Islet of Langerhans (tissue), 1 donor: ENCODE measurements at regions not wholly inside any gene's neighbourhood (a gene's known extent, or its start where the extent isn't known, plus 50 kb on each side); places are given as distances from the start of the nearest gene placed in this dataset.

Experiments
- FAIRE-seq: peaks from one replicate; lab custom pipeline; 2011; peaks lifted over from hg19 to GRCh38; lab: Jason Lieb, UNC

- FAIRE-seq, result no peak
Measured at GRCh38 chr11:42596576-42597145, 715.1 kb upstream of the API5 start.

- no peak for FAIRE-seq
Measured at GRCh38 chr11:42598341-42598740, 713.5 kb upstream of the API5 start.

GRCh38 chr11:42620796-42621195, 691.0 kb upstream of the API5 start:
- FAIRE-seq, result no peak

GRCh38 chr11:42625757-42626665, 685.8 kb upstream of the API5 start:
- no peak for FAIRE-seq

- FAIRE-seq, result no peak
Measured at GRCh38 chr11:42631220-42631843, 680.5 kb upstream of the API5 start.

- no peak for FAIRE-seq
Measured at GRCh38 chr11:42646959-42647358, 664.8 kb upstream of the API5 start.

- FAIRE-seq, result no peak
Measured at GRCh38 chr11:42647993-42648392, 663.8 kb upstream of the API5 start.

GRCh38 chr11:42651621-42652020, 660.2 kb upstream of the API5 start:
- FAIRE-seq, result no peak

- FAIRE-seq, result no peak
Measured at GRCh38 chr11:42657169-42657568, 654.6 kb upstream of the API5 start.

GRCh38 chr11:42661942-42662341, 649.9 kb upstream of the API5 start:
- no peak for FAIRE-seq

- FAIRE-seq, result no peak
Measured at GRCh38 chr11:42669248-42669976, 642.4 kb upstream of the API5 start.

- FAIRE-seq, result no peak
Measured at GRCh38 chr11:42674436-42674835, 637.4 kb upstream of the API5 start.

GRCh38 chr11:42707541-42707940, 604.3 kb upstream of the API5 start:
- no peak for FAIRE-seq

- no peak for FAIRE-seq
Measured at GRCh38 chr11:42709216-42709615, 602.6 kb upstream of the API5 start.

- no peak for FAIRE-seq
Measured at GRCh38 chr11:42713279-42713678, 598.5 kb upstream of the API5 start.

GRCh38 chr11:42713753-42714152, 598.0 kb upstream of the API5 start:
- FAIRE-seq, result no peak

- no peak for FAIRE-seq
Measured at GRCh38 chr11:42720716-42721563, 590.9 kb upstream of the API5 start.

GRCh38 chr11:42727879-42728278, 583.9 kb upstream of the API5 start:
- no peak for FAIRE-seq

GRCh38 chr11:42762348-42762747, 549.4 kb upstream of the API5 start:
- no peak for FAIRE-seq

- no peak for FAIRE-seq
Measured at GRCh38 chr11:42764936-42765335, 546.9 kb upstream of the API5 start.

- no peak for FAIRE-seq
Measured at GRCh38 chr11:42768576-42768975, 543.2 kb upstream of the API5 start.
